Sigmoid colon (tissue), 4 donors: ENCODE measurements at regions not wholly inside any gene's neighbourhood (a gene's known extent, or its start where the extent isn't known, plus 50 kb on each side); places are given as distances from the start of the nearest gene placed in this dataset.

Source experiments
- EP300 ChIP-seq, 4 donors: sonication (generic); formaldehyde crosslinking; IDR thresholded peaks; one replicate each; pipeline ENCODE4 v1.6.1; 2017; ENCODE audit warnings: antibody characterized with exemption in 4 of 4
- TF ChIP-seq, protein P1 (sequence below), 4 experiments: fragments of 450-650 bp in 3 of 4; fragments of 200-600 bp in 1 of 4; IDR thresholded peaks; one replicate each; pipeline ENCODE4 v1.5.1; 2016 to 2019; ENCODE audit warnings: antibody characterized with exemption in 4 of 4, mild to moderate bottlenecking in 3 of 4, moderate library complexity in 2 of 4

- TF ChIP-seq EP300 (IDR thresholded peaks at IDR 0.05), result no peak
- TF ChIP-seq, protein P1, sequence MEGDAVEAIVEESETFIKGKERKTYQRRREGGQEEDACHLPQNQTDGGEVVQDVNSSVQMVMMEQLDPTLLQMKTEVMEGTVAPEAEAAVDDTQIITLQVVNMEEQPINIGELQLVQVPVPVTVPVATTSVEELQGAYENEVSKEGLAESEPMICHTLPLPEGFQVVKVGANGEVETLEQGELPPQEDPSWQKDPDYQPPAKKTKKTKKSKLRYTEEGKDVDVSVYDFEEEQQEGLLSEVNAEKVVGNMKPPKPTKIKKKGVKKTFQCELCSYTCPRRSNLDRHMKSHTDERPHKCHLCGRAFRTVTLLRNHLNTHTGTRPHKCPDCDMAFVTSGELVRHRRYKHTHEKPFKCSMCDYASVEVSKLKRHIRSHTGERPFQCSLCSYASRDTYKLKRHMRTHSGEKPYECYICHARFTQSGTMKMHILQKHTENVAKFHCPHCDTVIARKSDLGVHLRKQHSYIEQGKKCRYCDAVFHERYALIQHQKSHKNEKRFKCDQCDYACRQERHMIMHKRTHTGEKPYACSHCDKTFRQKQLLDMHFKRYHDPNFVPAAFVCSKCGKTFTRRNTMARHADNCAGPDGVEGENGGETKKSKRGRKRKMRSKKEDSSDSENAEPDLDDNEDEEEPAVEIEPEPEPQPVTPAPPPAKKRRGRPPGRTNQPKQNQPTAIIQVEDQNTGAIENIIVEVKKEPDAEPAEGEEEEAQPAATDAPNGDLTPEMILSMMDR (IDR thresholded peaks at IDR 0.05), result no peak
Observed at GRCh38 chr15:31975830-31976229, 54.5 kb upstream of the CHRNA7 start.
